H9 (cell line): ENCODE measurements at regions not wholly inside any gene's neighbourhood (a gene's known extent, or its start where the extent isn't known, plus 50 kb on each side); places are given as distances from the start of the nearest gene placed in this dataset.

Source experiments
- DNase-seq: peaks from one replicate; pipeline ENCODE4 v3.0.0-alpha.2; 2017
- H2AFZ ChIP-seq: one replicate; pipeline ENCODE4 v1.6.1; 2013; ENCODE audit warnings: mild to moderate bottlenecking, low read length, control low read depth, moderate library complexity
- H2AK5ac ChIP-seq: 2 replicates; pipeline ENCODE4 v1.6.1; 2013; ENCODE audit warnings: low read length, control low read depth, mixed read lengths; ENCODE audit not compliant: insufficient read length
- H2BK120ac ChIP-seq: one replicate; pipeline ENCODE4 v1.6.1; 2013; ENCODE audit warnings: low read depth, mild to moderate bottlenecking, low read length, control low read depth, inconsistent platforms; ENCODE audit not compliant: poor library complexity, severe bottlenecking
- H2BK12ac ChIP-seq: 2 replicates; pipeline ENCODE4 v1.6.1; 2013; ENCODE audit warnings: low read length, control low read depth, mixed read lengths, low read depth; ENCODE audit not compliant: insufficient read length
- H2BK15ac ChIP-seq: 2 replicates; pipeline ENCODE4 v1.6.1; 2013; ENCODE audit warnings: low read depth, low read length, control low read depth
- H2BK20ac ChIP-seq: one replicate; pipeline ENCODE4 v1.6.1; 2013; ENCODE audit warnings: low read depth, mild to moderate bottlenecking, low read length, control low read depth, inconsistent platforms; ENCODE audit not compliant: poor library complexity, severe bottlenecking
- H2BK5ac ChIP-seq: 2 replicates; pipeline ENCODE4 v1.6.1; 2013; ENCODE audit warnings: low read length, control low read depth, mixed read lengths; ENCODE audit not compliant: insufficient read length
- H3K14ac ChIP-seq: 2 replicates; pipeline ENCODE4 v1.6.1; 2013; ENCODE audit warnings: low read length, control low read depth; ENCODE audit not compliant: insufficient read depth
- H3K18ac ChIP-seq: 2 replicates; pipeline ENCODE4 v1.6.1; 2013; ENCODE audit warnings: low read depth, mild to moderate bottlenecking, mixed read lengths, low read length, control low read depth; ENCODE audit not compliant: insufficient read length
- H3K23ac ChIP-seq: 2 replicates; pipeline ENCODE4 v1.6.1; 2013; ENCODE audit warnings: low read length, control low read depth, mixed read lengths, low read depth; ENCODE audit not compliant: insufficient read length
- H3K23me2 ChIP-seq: 2 replicates; pipeline ENCODE4 v1.6.1; 2013; ENCODE audit warnings: low read depth, mild to moderate bottlenecking, mixed read lengths, low read length, control low read depth; ENCODE audit not compliant: insufficient read length, poor library complexity, severe bottlenecking
- H3K27ac ChIP-seq: 2 replicates; pipeline ENCODE4 v1.5.1; 2013; ENCODE audit warnings: low read length, control low read depth, mixed read lengths, low read depth; ENCODE audit not compliant: insufficient read length
- H3K27me3 ChIP-seq: 2 replicates; pipeline ENCODE4 v1.6.1; 2013; ENCODE audit warnings: low read length, control low read depth, inconsistent platforms; ENCODE audit not compliant: insufficient read depth
- H3K4ac ChIP-seq: 2 replicates; pipeline ENCODE4 v1.6.1; 2013; ENCODE audit warnings: low read depth, mild to moderate bottlenecking, control low read depth, inconsistent platforms, low read length, moderate library complexity
- H3K4me1 ChIP-seq: 2 replicates; pipeline ENCODE4 v1.6.1; 2013; ENCODE audit warnings: low read length, control low read depth, inconsistent platforms; ENCODE audit not compliant: insufficient read depth
- H3K4me2 ChIP-seq: 2 replicates; pipeline ENCODE4 v1.6.1; 2013; ENCODE audit warnings: low read length, control low read depth, mixed read lengths; ENCODE audit not compliant: insufficient read length, insufficient read depth
- H3K56ac ChIP-seq: 2 replicates; pipeline ENCODE4 v1.6.1; 2013; ENCODE audit warnings: low read depth, mild to moderate bottlenecking, mixed read lengths, low read length, control low read depth; ENCODE audit not compliant: insufficient read length
- H3K79me1 ChIP-seq: 2 replicates; pipeline ENCODE4 v1.6.1; 2013; ENCODE audit warnings: low read depth, mild to moderate bottlenecking, moderate library complexity, low read length, control low read depth, inconsistent platforms; ENCODE audit not compliant: insufficient read depth, poor library complexity, severe bottlenecking
- H3K79me2 ChIP-seq: 2 replicates; pipeline ENCODE4 v1.6.1; 2013; ENCODE audit warnings: low read length, control low read depth, inconsistent platforms; ENCODE audit not compliant: insufficient read depth
- H3K9ac ChIP-seq: 2 replicates; pipeline ENCODE4 v1.6.1; 2013; ENCODE audit warnings: low read length, control low read depth, mixed read lengths; ENCODE audit not compliant: insufficient read length; ENCODE audit errors: extremely low read depth
- H3K9me3 ChIP-seq: one replicate; pipeline ENCODE4 v1.6.1; 2013; ENCODE audit warnings: low read depth, low read length, inconsistent platforms; ENCODE audit not compliant: control insufficient read depth
- H3T11ph ChIP-seq: one replicate; pipeline ENCODE4 v1.6.1; 2013; ENCODE audit warnings: mild to moderate bottlenecking, low read length, control low read depth, inconsistent platforms
- H4K20me1 ChIP-seq: one replicate; pipeline ENCODE4 v1.6.1; 2013; ENCODE audit not compliant: control insufficient read depth, insufficient read length, insufficient read depth
- H4K5ac ChIP-seq: 2 replicates; pipeline ENCODE4 v1.6.1; 2013; ENCODE audit warnings: low read depth, mild to moderate bottlenecking, mixed read lengths, low read length, control low read depth; ENCODE audit not compliant: insufficient read length
- H4K8ac ChIP-seq: replicated peaks from 2 replicates; pipeline ENCODE4 v1.6.1; 2013; ENCODE audit warnings: low read length, control low read depth, mixed read lengths, low read depth; ENCODE audit not compliant: insufficient read length
- H4K91ac ChIP-seq: 2 replicates; pipeline ENCODE4 v1.6.1; 2013; ENCODE audit warnings: low read depth, mild to moderate bottlenecking, moderate library complexity, mixed read lengths, low read length, control low read depth; ENCODE audit not compliant: insufficient read length
- H3K27ac Mint-ChIP-seq, 3 experiments: 2 replicates in 2 of 3; 3 replicates in 1 of 3; pipeline ENCODE4 v1.8.0; 2020 to 2021; ENCODE audit warnings: mixed read lengths in 3 of 3, mild to moderate bottlenecking in 1 of 3, moderate library complexity in 1 of 3
- H3K27me3 Mint-ChIP-seq: 2 replicates; pipeline ENCODE4 v1.8.0; 2021; ENCODE audit warnings: low read depth, mild to moderate bottlenecking, moderate library complexity, mixed read lengths
- H3K36me3 Mint-ChIP-seq, 3 experiments: 2 replicates in 2 of 3; 3 replicates in 1 of 3; pipeline ENCODE4 v1.8.0; 2020 to 2021; ENCODE audit warnings: low read depth in 3 of 3, mixed read lengths in 3 of 3; ENCODE audit not compliant: insufficient read depth in 1 of 3
- H3K4me1 Mint-ChIP-seq, 2 experiments: 2 replicates each; pipeline ENCODE4 v1.8.0; 2020; ENCODE audit warnings: mixed read lengths in 2 of 2
- H3K4me3 Mint-ChIP-seq, 2 experiments: 2 replicates in 1 of 2; 3 replicates in 1 of 2; pipeline ENCODE4 v1.8.0; 2020 to 2021; ENCODE audit warnings: mild to moderate bottlenecking in 2 of 2, mixed read lengths in 2 of 2, moderate library complexity in 1 of 2
- H3K9me3 Mint-ChIP-seq, 2 experiments: 2 replicates in 1 of 2; 3 replicates in 1 of 2; pipeline ENCODE4 v1.8.0; 2020; ENCODE audit warnings: mild to moderate bottlenecking in 2 of 2, mixed read lengths in 2 of 2, moderate library complexity in 1 of 2
- CTCF ChIP-seq: fragments of 200-600 bp; sonication (generic); conservative IDR thresholded peaks from 3 replicates; pipeline ENCODE4 v1.8.0; 2021; ENCODE audit warnings: antibody characterized with exemption, mild to moderate bottlenecking
- WGBS: extraction: QIAGEN DNeasy Blood & Tissue Kit; methylation state at CpG from one replicate; pipeline ENCODE4 v1.1.7; 2013; ENCODE audit warnings: missing lambda C conversion rate, low lambda C conversion rate, mixed read lengths; ENCODE audit not compliant: insufficient read length; ENCODE audit errors: extremely low coverage; 5-methylcytosine and 5-hydroxymethylcytosine counted together

GRCh38 chr20:51945881-51946280 lies 143.6 kb upstream of the SALL4 start:
- Histone ChIP-seq H3K14ac (no peak overlapping the region), H3K79me2 (no peaks in the 10 kb centered on the region), H4K91ac (no peak overlapping the region), H3K9me3 (no peaks in the 10 kb centered on the region), H3K79me1 (no peaks in the 10 kb centered on the region), H3K4me2 (no peak overlapping the region), H4K8ac (no peak overlapping the region), H2BK15ac (no peak overlapping the region), H2BK5ac (no peak overlapping the region), H3K18ac (no peak overlapping the region), H3K4ac (no peak overlapping the region), H3K56ac (no peak overlapping the region), H2AK5ac (no peak overlapping the region), H4K5ac (no peak overlapping the region), H2AFZ (no peak overlapping the region), H2BK12ac (no peak overlapping the region), H3T11ph (no peak overlapping the region), H3K23ac (no peak overlapping the region), H3K27me3 (no peaks in the 10 kb centered on the region), H3K27ac (no peak overlapping the region), H2BK20ac (no peak overlapping the region), H4K20me1 (no peaks in the 10 kb centered on the region), H2BK120ac (no peak overlapping the region), H3K4me1 (no peaks in the 10 kb centered on the region), H3K9ac (no peak overlapping the region), H3K23me2 (no peaks in the 10 kb centered on the region)
- no peak for TF ChIP-seq CTCF
- no peak overlapping the region for H3K27ac Mint-ChIP-seq
- no peaks in the 10 kb centered on the region for H3K27me3 Mint-ChIP-seq
- no peak for DNase-seq
- WGBS: no CpG with 5 or more reads among the region's 5 CpGs
- no peaks in the 10 kb centered on the region for H3K36me3 Mint-ChIP-seq
- H3K4me1 Mint-ChIP-seq: peaks cover 5 to 6% of the 10 kb centered on the region in 2 experiments
- H3K9me3 Mint-ChIP-seq: no peaks in the 10 kb centered on the region
- no peak overlapping the region for H3K4me3 Mint-ChIP-seq
